K562 (cell line): ENCODE measurements at regions not wholly inside any gene's neighbourhood (a gene's known extent, or its start where the extent isn't known, plus 50 kb on each side); places are given as distances from the start of the nearest gene placed in this dataset.

Source experiments
- ATAC-seq: fragments of 200-7000 bp; cut with Tn5 transposase; 3 replicates; pipeline ENCODE4 v1.9.1; 2020; ENCODE audit warnings: moderate library complexity
- BruUV-seq: library from RNA; stranded (reverse); fragments of 400-500 nt; replicated peaks from 2 replicates; lab custom pipeline; 2021; lab: Mats Ljungman, UMichigan
- CTCF ChIA-PET: fragments of 300-600 bp; formaldehyde crosslinking; extraction: SDS; loops from one replicate; lab custom pipeline; 2021; ENCODE audit warnings: low intra/inter-chr PET ratio; lab: Yijun Ruan, JAX
- POLR2A ChIA-PET: fragments of 300-600, 350-650 bp; sonication (Branson Sonifier 250); formaldehyde crosslinking; extraction: SDS; loops from one replicate; lab custom pipeline; 2021; ENCODE audit warnings: antibody characterized with exemption, inconsistent platforms; lab: Yijun Ruan, JAX
- DNase-seq, 4 experiments: peaks; one replicate each; pipeline versions ENCODE4 v3.0.0 to v3.0.0-alpha.2; 2011 to 2018; ENCODE audit warnings: low spot score in 3 of 4, mixed read lengths in 3 of 4; ENCODE audit errors: extremely low read depth in 1 of 4
- FAIRE-seq: peaks from 2 replicates; lab custom pipeline; 2011; peaks lifted over from hg19 to GRCh38; lab: Jason Lieb, UNC
- H2AFZ ChIP-seq: 2 replicates; pipeline ENCODE4 v1.6.0; 2011; ENCODE audit warnings: low read depth, low read length, control low read depth, inconsistent platforms
- H3K27ac ChIP-seq: fragments of 200-600 bp; 3 replicates; pipeline ENCODE4 v1.8.0; 2011; ENCODE audit warnings: low read depth, mild to moderate bottlenecking, control low read depth, inconsistent platforms, low read length, moderate library complexity, mixed read lengths; ENCODE audit errors: extremely low read depth
- H3K27me3 ChIP-seq, 2 experiments: fragments of 300-600 bp in 1 of 2; 2 replicates in 1 of 2; 3 replicates in 1 of 2; pipeline versions ENCODE4 v1.6.0 to v1.8.0; 2011; ENCODE audit warnings: inconsistent platforms in 2 of 2, low read length in 2 of 2, mild to moderate bottlenecking in 1 of 2, mixed read lengths in 1 of 2, moderate library complexity in 1 of 2; ENCODE audit not compliant: control insufficient read depth in 2 of 2, insufficient read depth in 2 of 2
- H3K36me3 ChIP-seq: fragments of 300-600 bp; 3 replicates; pipeline ENCODE4 v1.8.0; 2011; ENCODE audit warnings: mild to moderate bottlenecking, low read length, inconsistent platforms; ENCODE audit not compliant: control insufficient read depth, insufficient read depth
- H3K4me1 ChIP-seq, 2 experiments: fragments of 200-600 bp in 1 of 2; replicated peaks in 1 of 2; 2 replicates in 1 of 2; 3 replicates in 1 of 2; pipeline versions ENCODE4 v1.5.1 to v1.8.0; 2011; ENCODE audit warnings: inconsistent platforms in 2 of 2, low read length in 2 of 2, mild to moderate bottlenecking in 1 of 2, mixed read lengths in 1 of 2, moderate library complexity in 1 of 2; ENCODE audit not compliant: control insufficient read depth in 2 of 2, insufficient read depth in 2 of 2
- H3K4me2 ChIP-seq: 2 replicates; pipeline ENCODE4 v1.6.1; 2011; ENCODE audit warnings: low read length, control low read depth, inconsistent platforms, mixed read lengths; ENCODE audit not compliant: insufficient read depth
- H3K4me3 ChIP-seq: fragments of 200-600 bp; sonication (generic), shearing (Covaris generic); 2 replicates; pipeline ENCODE4 v1.5.1; 2016; ENCODE audit warnings: control low read depth, inconsistent platforms
- H3K79me2 ChIP-seq: fragments of 200-600 bp; 3 replicates; pipeline ENCODE4 v1.8.0; 2011; ENCODE audit warnings: low read length, inconsistent platforms; ENCODE audit not compliant: control insufficient read depth, insufficient read depth
- H3K9ac ChIP-seq, 2 experiments: 2 replicates each; pipeline versions ENCODE4 v1.6.0 to v1.6.1; 2011; ENCODE audit warnings: low read depth in 2 of 2, low read length in 2 of 2, control low read depth in 1 of 2, inconsistent platforms in 1 of 2, mild to moderate bottlenecking in 1 of 2, mixed read lengths in 1 of 2; ENCODE audit not compliant: insufficient read depth in 1 of 2
- H3K9me1 ChIP-seq: one replicate; pipeline ENCODE4 v1.6.0; 2011; ENCODE audit warnings: inconsistent platforms, mild to moderate bottlenecking, low read length, moderate library complexity; ENCODE audit not compliant: control insufficient read depth, insufficient read depth
- H3K9me3 ChIP-seq: replicated peaks from 2 replicates; pipeline ENCODE4 v1.5.1; 2011; ENCODE audit warnings: low read depth, low read length, inconsistent platforms; ENCODE audit not compliant: control insufficient read depth, insufficient read depth
- H4K20me1 ChIP-seq: replicated peaks from 2 replicates; pipeline ENCODE4 v1.6.1; 2011; ENCODE audit warnings: low read length, inconsistent platforms, mixed read lengths; ENCODE audit not compliant: control insufficient read depth, insufficient read depth
- CBFA2T3 ChIP-seq: fragments of 450-650 bp; IDR thresholded peaks from 2 replicates; pipeline ENCODE4 v1.6.1; 2017
- CGGBP1 ChIP-seq: fragments of 250-450 bp; sonication (Bioruptor Pico); IDR thresholded peaks from 2 replicates; pipeline ENCODE4 v1.9.0; 2021; ENCODE audit warnings: mild to moderate bottlenecking
- E4F1 ChIP-seq: fragments of 250-450 bp; sonication (Bioruptor Pico); IDR thresholded peaks from 2 replicates; pipeline ENCODE4 v1.5.0; 2021; ENCODE audit warnings: mild to moderate bottlenecking, borderline replicate concordance
- EP300 ChIP-seq: IDR thresholded peaks from 2 replicates; pipeline ENCODE4 v1.6.1; 2012; ENCODE audit warnings: low read length, improper control_type of control experiment
- FOSL1 ChIP-seq: fragments of 200-800 bp; sonication (Bioruptor generic); conservative IDR thresholded peaks from 2 replicates; pipeline ENCODE4 v1.6.1; 2016; ENCODE audit warnings: missing genetic modification characterization, missing compliant biosample characterization
- FOXJ2 ChIP-seq: fragments of 200-800 bp; sonication (Bioruptor generic); IDR thresholded peaks from 2 replicates; pipeline ENCODE4 v1.6.1; 2016; ENCODE audit warnings: missing genetic modification characterization, missing compliant biosample characterization
- GTF2E2 ChIP-seq: fragments of 200-800 bp; sonication (Bioruptor generic); IDR thresholded peaks from 2 replicates; pipeline ENCODE4 v1.6.1; 2016; ENCODE audit warnings: missing genetic modification characterization, missing compliant biosample characterization
- NR4A1 ChIP-seq, 2 experiments: fragments of 250-450 bp in 1 of 2; fragments of 450-650 bp in 1 of 2; sonication (Bioruptor Pico) in 1 of 2; IDR thresholded peaks; 2 replicates each; pipeline versions ENCODE4 v1.4.0 to v1.6.1; 2016 to 2020; ENCODE audit warnings: mild to moderate bottlenecking in 2 of 2, missing compliant biosample characterization in 1 of 2, missing genetic modification characterization in 1 of 2, moderate library complexity in 1 of 2
- PTTG1 ChIP-seq: fragments of 450-650 bp; IDR thresholded peaks from 2 replicates; pipeline ENCODE4 v1.6.1; 2016; ENCODE audit warnings: low read depth, mild to moderate bottlenecking, missing genetic modification characterization, missing compliant biosample characterization
- SREBF2 ChIP-seq: sonication (generic); formaldehyde crosslinking; IDR thresholded peaks from 2 replicates; pipeline ENCODE4 v1.4.0; 2020; ENCODE audit warnings: mild to moderate bottlenecking, missing genetic modification reagents
- VEZF1 ChIP-seq: fragments of 200-800 bp; sonication (Bioruptor generic); IDR thresholded peaks from 2 replicates; pipeline ENCODE4 v1.6.1; 2017; ENCODE audit warnings: missing genetic modification characterization, missing compliant biosample characterization
- ZNF584 ChIP-seq: fragments of 200-800 bp; sonication (Bioruptor generic); IDR thresholded peaks from 2 replicates; pipeline ENCODE4 v1.6.1; 2016; ENCODE audit warnings: low read depth, mild to moderate bottlenecking, missing genetic modification characterization, missing compliant biosample characterization
- ZNF644 ChIP-seq: fragments of 200-800 bp; sonication (Bioruptor generic); IDR thresholded peaks from 2 replicates; pipeline ENCODE4 v1.6.1; 2016; ENCODE audit warnings: low read depth, missing genetic modification characterization, missing compliant biosample characterization
- ZNF740 ChIP-seq, 3 experiments: fragments of 200-800 bp in 1 of 3; sonication (Bioruptor generic) in 1 of 3; sonication (generic) in 1 of 3; formaldehyde crosslinking in 1 of 3; IDR thresholded peaks; 2 replicates each; pipeline versions ENCODE4 v1.6.1 to v1.8.0; 2016 to 2022; ENCODE audit warnings: mild to moderate bottlenecking in 2 of 3, missing compliant biosample characterization in 2 of 3, missing genetic modification characterization in 2 of 3, missing genetic modification reagents in 1 of 3
- ZNF766 ChIP-seq: fragments of 200-800 bp; sonication (Bioruptor generic); conservative IDR thresholded peaks from 2 replicates; pipeline ENCODE4 v1.6.1; 2016; ENCODE audit warnings: missing genetic modification characterization, missing compliant biosample characterization
- WGBS: fragments of 100-300 bp; shearing (Covaris generic); methylation state at CpG from one replicate; pipeline ENCODE4 v1.1.6; 2016; ENCODE audit warnings: low coverage, mixed read lengths; ENCODE audit not compliant: insufficient coverage; ENCODE audit errors: missing lambda C conversion rate; 5-methylcytosine and 5-hydroxymethylcytosine counted together
- in situ Hi-C: fragments of 300-500 bp; cut with MboI; formaldehyde crosslinking; loops from 4 replicates; pipeline ENCODE4 v1.15.0; 2018; ENCODE audit warnings: inconsistent platforms, mixed read lengths
- intact Hi-C: fragments of 100-400 bp; cut with micrococcal nuclease; formaldehyde crosslinking; loops from 2 replicates; pipeline ENCODE4 v1.14.2; 2022

GRCh38 chr3:34056181-34056910, 257.9 kb downstream of the PDCD6IP start:
- in situ Hi-C loops (no loop called here), intact Hi-C loops (no loop called here)
- ChIA-PET POLR2A (interaction anchor here (0.7 to 1.3 kb wide), 2 partner anchors 12 to 32 kb away, joined by 4 read pairs; no protein-coding TSS in a partner anchor), CTCF (no interaction called here)
- no TSS peak for BruUV-seq
- Histone ChIP-seq H4K20me1 (no peaks in the 10 kb centered on the region), H3K4me3 (no peak overlapping the region), H3K9ac (peak overlapping the region in 1 of 2 experiments; percentile 50; a peak in 2 of 4 replicates), H3K27ac (peak overlapping the region; percentile 66), H3K9me1 (no peaks in the 10 kb centered on the region), H2AFZ (peak overlapping the region; percentile 92), H3K4me1 (peaks cover 0 to 13% of the 10 kb centered on the region in 2 experiments; a peak in 3 of 5 replicates), H3K27me3 (no peaks in the 10 kb centered on the region), H3K9me3 (no peaks in the 10 kb centered on the region), H3K79me2 (no peaks in the 10 kb centered on the region), H3K36me3 (no peaks in the 10 kb centered on the region), H3K4me2 (peak overlapping the region; percentile 55)
- DNase-seq, result peak in 1 of 4 experiments; percentile 11
- 45% methylated on average over 3 of the region's 3 CpGs for WGBS
- FAIRE-seq, result no peak
- ATAC-seq, result peak; percentile 72
- no peak for TF ChIP-seq ZNF740 (CRISPR knock-in tag; IDR thresholded peaks at IDR 0.05)
- no peak for TF ChIP-seq ZNF740 (tag; IDR thresholded peaks at IDR 0.05)
- TF ChIP-seq PTTG1 (tag), result peak; percentile 28; the same call in 1 of the 2 replicates
- 0 out of 2 replicates have a peak, but pooled peaks have one; percentile 37 for TF ChIP-seq ZNF584 (CRISPR knock-in tag)
- TF ChIP-seq CGGBP1, result no peak
- 0 out of 2 replicates have a peak, but pooled peaks have one; percentile 3 for TF ChIP-seq EP300
- TF ChIP-seq ZNF766 (CRISPR knock-in tag), result 0 out of 2 replicates have a peak, but pooled peaks have one; percentile 17
- TF ChIP-seq SREBF2, result no peak
- no peak for TF ChIP-seq VEZF1 (CRISPR knock-in tag)
- TF ChIP-seq E4F1, result no peak
- TF ChIP-seq FOXJ2 (tag), result 0 out of 2 replicates have a peak, but pooled peaks have one; percentile 10
- TF ChIP-seq ZNF644 (tag), result no peak
- peak; percentile 13; the same call in 1 of the 2 replicates for TF ChIP-seq FOSL1 (tag)
- TF ChIP-seq NR4A1 (CRISPR knock-in tag; IDR thresholded peaks at IDR 0.05), result no peak
- TF ChIP-seq NR4A1 (tag; IDR thresholded peaks at IDR 0.05), result 0 out of 2 replicates have a peak, but pooled peaks have one; percentile 63
- TF ChIP-seq CBFA2T3, result no peak
- no peak for TF ChIP-seq GTF2E2
